Midbrain (tissue), 1 donor: ENCODE measurements at regions not wholly inside any gene's neighbourhood (a gene's known extent, or its start where the extent isn't known, plus 50 kb on each side); places are given as distances from the start of the nearest gene placed in this dataset.
A peak's percentile ranks its signal among the peaks of the same experiment; 100 is the strongest.

ENCODE experiments used
- DNase-seq: peaks from one replicate; lab custom pipeline; 2025; lab: John Stamatoyannopoulos, UW

GRCh38 chr12:93177208-93178153 is 200.2 kb upstream of the NUDT4 start:
- no peak for DNase-seq

GRCh38 chr12:93178154-93178878 is 199.4 kb upstream of the NUDT4 start:
- DNase-seq, result no peak

DNA sequence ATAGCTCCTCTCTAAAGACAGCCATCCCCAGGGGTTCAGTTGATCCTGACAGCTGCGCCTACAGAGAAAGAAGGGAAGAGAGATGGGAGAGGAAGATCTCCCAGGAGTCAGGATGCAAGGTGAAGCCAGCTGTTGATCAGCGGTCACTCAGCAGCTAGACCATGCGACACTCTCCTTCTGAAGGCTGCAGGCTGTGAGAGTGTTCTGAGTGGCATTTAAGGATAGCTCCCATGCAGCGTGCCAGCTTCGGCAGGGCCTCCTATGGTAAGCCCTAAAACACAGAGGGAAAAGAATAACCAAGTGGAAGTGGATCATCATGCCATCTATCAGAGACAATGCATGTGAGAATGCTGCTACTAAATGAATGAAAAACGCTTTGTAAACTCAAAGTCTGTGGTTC is 197.9 kb upstream of the NUDT4 start:
- DNase-seq, result no peak

GRCh38 chr12:93180566-93180965 is 197.2 kb upstream of the NUDT4 start:
- DNase-seq, result no peak

GRCh38 chr12:93181409-93181965 is 196.2 kb upstream of the NUDT4 start:
- DNase-seq, result no peak

- peak; percentile 39 for DNase-seq
Measured at GRCh38 chr12:93183940-93184671, 193.6 kb upstream of the NUDT4 start.

GRCh38 chr12:93184672-93185368 is 192.9 kb upstream of the NUDT4 start:
- DNase-seq, result no peak

DNA sequence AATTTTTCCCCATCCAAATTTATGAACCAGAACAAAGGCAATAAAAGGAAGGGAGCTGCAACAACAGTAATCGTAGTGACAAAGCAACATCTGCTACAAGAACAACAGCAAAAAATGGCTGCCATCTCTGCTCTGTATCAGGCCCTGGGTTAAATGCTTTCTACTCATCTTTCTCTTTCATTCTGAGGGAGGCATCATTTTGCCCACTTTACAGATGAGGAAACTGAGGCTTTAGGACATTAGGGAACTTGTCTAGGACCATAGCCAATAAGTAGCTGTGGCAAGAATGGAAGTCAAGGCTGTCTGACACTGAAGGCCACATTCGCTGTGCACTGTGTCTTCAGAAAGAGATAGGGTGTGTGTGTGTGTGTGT is 192.4 kb upstream of the NUDT4 start:
- DNase-seq, result no peak

DNA sequence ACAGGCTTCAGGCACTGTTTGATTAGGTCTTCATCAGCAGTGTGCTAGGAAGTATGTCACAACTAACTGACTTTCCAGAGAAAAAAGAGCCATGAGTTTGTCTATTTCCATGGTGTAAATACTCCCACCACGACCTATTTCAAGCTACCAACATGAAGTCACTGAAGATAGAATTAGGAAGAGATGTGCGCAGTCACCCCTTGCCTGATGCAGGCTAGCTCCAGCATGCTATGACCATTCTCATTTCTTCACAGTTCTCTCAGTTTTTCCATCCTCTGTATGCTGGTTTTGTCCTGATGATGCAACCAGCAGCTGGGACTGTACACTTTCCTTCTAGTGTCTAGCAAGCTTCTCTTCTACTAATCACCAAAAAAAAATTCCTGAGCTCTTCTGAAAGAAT is 191.6 kb upstream of the NUDT4 start:
- no peak for DNase-seq

- DNase-seq, result no peak
Measured at GRCh38 chr12:93186621-93187020, 191.1 kb upstream of the NUDT4 start.

GRCh38 chr12:93191423-93191822 is 186.3 kb upstream of the NUDT4 start:
- DNase-seq, result no peak

GRCh38 chr12:93191956-93192355 is 185.8 kb upstream of the NUDT4 start:
- peak; percentile 51 for DNase-seq

DNA sequence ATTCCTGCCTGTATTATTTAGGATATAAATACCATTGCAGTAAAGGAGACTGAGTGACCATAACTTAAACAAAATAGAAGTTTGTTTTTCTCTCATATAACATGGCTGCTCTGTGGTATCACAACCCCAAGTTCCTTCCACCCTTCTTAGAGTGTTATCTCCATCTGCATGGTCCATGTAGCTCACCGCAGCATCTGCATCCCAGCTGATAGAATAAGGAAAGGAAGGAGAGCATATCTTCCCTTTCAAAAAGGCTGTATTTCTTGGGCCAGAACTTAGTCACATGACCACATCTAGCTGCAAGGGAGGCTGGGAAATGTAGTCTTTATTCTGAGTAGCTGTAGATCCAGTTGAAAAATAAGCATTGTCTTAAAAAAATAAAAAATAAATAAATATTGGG is 184.8 kb upstream of the NUDT4 start:
- DNase-seq, result no peak

DNA sequence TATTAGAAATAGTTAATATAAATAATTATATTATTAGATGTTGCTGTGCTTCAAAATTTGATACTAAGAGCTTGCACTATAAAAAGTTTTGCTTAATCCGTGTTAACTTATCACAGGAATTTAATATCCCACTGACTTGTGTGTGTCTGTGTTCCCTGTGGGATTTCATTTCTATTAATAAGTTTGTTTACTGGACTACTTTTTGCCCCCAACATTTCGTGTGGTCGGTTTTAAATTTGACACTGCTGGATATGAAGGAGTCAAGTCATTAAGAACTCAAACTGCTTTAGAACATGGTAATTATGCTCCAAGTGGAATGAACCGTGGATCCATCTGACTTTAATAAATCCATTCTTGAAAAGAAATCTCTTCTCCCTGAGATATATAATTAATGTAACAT is 182.2 kb upstream of the NUDT4 start:
- DNase-seq, result no peak

GRCh38 chr12:93197067-93197593 is 180.6 kb upstream of the NUDT4 start:
- no peak for DNase-seq

GRCh38 chr12:93198086-93198485 is 179.6 kb upstream of the NUDT4 start:
- no peak for DNase-seq

GRCh38 chr12:93199831-93200236 is 177.9 kb upstream of the NUDT4 start:
- no peak for DNase-seq

DNA sequence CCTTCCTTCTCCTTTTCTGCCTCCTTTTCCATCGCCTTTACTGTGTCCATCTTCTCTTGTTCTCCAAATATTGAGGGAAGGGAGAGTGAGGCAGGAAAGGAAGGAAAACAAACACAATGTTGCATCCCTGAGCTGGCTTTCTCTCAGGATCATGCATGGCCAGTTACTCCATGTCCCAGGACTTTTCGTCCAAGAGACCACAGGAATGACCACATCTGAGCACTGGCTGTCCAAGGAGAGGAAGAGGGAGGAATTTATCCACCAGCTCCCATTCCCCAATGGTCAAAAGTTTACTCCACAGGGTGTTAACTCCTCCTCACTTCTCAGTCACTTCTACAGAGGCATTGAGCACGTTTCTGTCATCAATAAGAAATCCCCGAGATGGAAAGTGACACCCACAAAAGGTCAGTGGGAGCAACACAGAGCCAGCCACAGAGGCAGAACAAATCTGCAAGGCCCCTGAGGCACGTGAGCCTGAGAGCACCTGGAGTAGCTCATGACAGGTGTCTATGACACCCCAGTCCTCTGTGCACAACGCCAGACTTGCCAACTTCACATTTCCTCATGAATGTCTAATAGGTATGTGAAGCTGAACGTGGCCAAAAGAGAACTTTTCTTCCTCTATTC is 177.3 kb upstream of the NUDT4 start:
- no peak for DNase-seq

GRCh38 chr12:93201990-93202389 is 175.7 kb upstream of the NUDT4 start:
- no peak for DNase-seq

DNA sequence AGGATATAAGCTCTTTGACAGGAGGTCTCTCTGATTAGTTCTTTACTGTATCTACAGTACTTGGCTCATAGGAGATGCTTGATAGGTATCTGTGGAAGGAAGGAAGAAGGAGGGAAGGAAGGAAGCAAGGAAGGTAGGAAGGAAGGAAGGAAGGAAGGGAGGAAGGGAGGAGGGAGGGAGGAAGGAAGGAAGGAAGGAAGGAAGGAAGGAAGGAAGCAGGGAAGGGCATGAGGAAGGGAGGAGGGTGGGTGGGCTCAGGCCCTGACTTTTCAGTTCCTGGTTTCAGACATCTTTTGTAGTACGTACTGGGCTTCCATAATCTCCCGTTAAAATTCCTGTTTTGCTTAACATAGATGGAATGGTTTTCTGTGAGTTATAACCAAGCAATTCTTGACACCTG is 175.0 kb upstream of the NUDT4 start:
- DNase-seq, result no peak

GRCh38 chr12:93203361-93203760 is 174.4 kb upstream of the NUDT4 start:
- DNase-seq, result no peak
